Osteoblast (primary cell): ENCODE measurements at regions not wholly inside any gene's neighbourhood (a gene's known extent, or its start where the extent isn't known, plus 50 kb on each side); places are given as distances from the start of the nearest gene placed in this dataset.
A peak's percentile ranks its signal among the peaks of the same experiment; 100 is the strongest.

Experiments
- DNase-seq: peaks from one replicate; pipeline ENCODE4 v3.0.0; 2011; ENCODE audit warnings: low spot score, mixed read lengths; ENCODE audit not compliant: insufficient read length; ENCODE audit errors: missing footprints
- H2AFZ ChIP-seq: 2 replicates; pipeline ENCODE4 v1.6.0; 2011; ENCODE audit warnings: mild to moderate bottlenecking, low read length
- H3K27ac ChIP-seq: 2 replicates; pipeline ENCODE4 v1.5.1; 2011; ENCODE audit warnings: mild to moderate bottlenecking, low read depth, low read length, moderate library complexity
- H3K27me3 ChIP-seq: 2 replicates; pipeline ENCODE4 v1.6.0; 2012; ENCODE audit warnings: mild to moderate bottlenecking, control low read depth, inconsistent platforms, low read length, moderate library complexity; ENCODE audit not compliant: insufficient read depth
- H3K36me3 ChIP-seq: 2 replicates; pipeline ENCODE4 v1.5.1; 2011; ENCODE audit warnings: mild to moderate bottlenecking, low read length, control low read depth, moderate library complexity; ENCODE audit not compliant: insufficient read depth
- H3K4me1 ChIP-seq: 2 replicates; pipeline ENCODE4 v1.5.1; 2011; ENCODE audit warnings: mild to moderate bottlenecking, low read length, control low read depth, moderate library complexity; ENCODE audit not compliant: insufficient read depth
- H3K4me2 ChIP-seq: 2 replicates; pipeline ENCODE4 v1.6.0; 2011; ENCODE audit warnings: mild to moderate bottlenecking, low read length; ENCODE audit not compliant: insufficient read depth
- H3K4me3 ChIP-seq: fragments of 200-600 bp; sonication (generic); 3 replicates; pipeline ENCODE4 v1.5.1; 2012; ENCODE audit warnings: mild to moderate bottlenecking, low read length, inconsistent platforms; ENCODE audit not compliant: insufficient read depth
- H3K79me2 ChIP-seq: 2 replicates; pipeline ENCODE4 v1.6.0; 2012; ENCODE audit warnings: mild to moderate bottlenecking, low read length, control low read depth, inconsistent platforms; ENCODE audit not compliant: insufficient read depth
- H3K9me3 ChIP-seq: 2 replicates; pipeline ENCODE4 v1.5.1; 2011; ENCODE audit warnings: low read depth, low read length, control low read depth
- H4K20me1 ChIP-seq: 2 replicates; pipeline ENCODE4 v1.6.0; 2012; ENCODE audit warnings: mild to moderate bottlenecking, low read length, control low read depth; ENCODE audit not compliant: insufficient read depth
- CTCF ChIP-seq: IDR thresholded peaks from 2 replicates; pipeline ENCODE4 v1.5.1; 2011; ENCODE audit warnings: mild to moderate bottlenecking, low read depth, low read length, moderate library complexity; ENCODE audit errors: extremely low read depth

GRCh38 chr13:109500146-109500773, 286.1 kb downstream of the IRS2 start:
- Histone ChIP-seq H3K79me2 (no peaks in the 10 kb centered on the region), H3K27me3 (no peaks in the 10 kb centered on the region), H3K4me2 (no peak overlapping the region), H3K4me3 (no peak overlapping the region), H3K27ac (no peak overlapping the region), H3K4me1 (peaks cover 1% of the 10 kb centered on the region), H2AFZ (peak overlapping the region; percentile 35), H4K20me1 (no peaks in the 10 kb centered on the region), H3K9me3 (no peaks in the 10 kb centered on the region), H3K36me3 (no peaks in the 10 kb centered on the region)
- no peak for TF ChIP-seq CTCF
- DNase-seq: peak; percentile 46

- DNase-seq: no peak
- no peaks in the 10 kb centered on the region for H3K36me3 ChIP-seq
- H3K27me3 ChIP-seq: no peaks in the 10 kb centered on the region
- no peaks in the 10 kb centered on the region for H4K20me1 ChIP-seq
- H3K4me3 ChIP-seq: no peak overlapping the region
- no peaks in the 10 kb centered on the region for H3K79me2 ChIP-seq
- no peaks in the 10 kb centered on the region for H3K9me3 ChIP-seq
- H2AFZ ChIP-seq: no peak overlapping the region
- TF ChIP-seq CTCF: no peak
- H3K27ac ChIP-seq: no peak overlapping the region
- no peak overlapping the region for H3K4me2 ChIP-seq
- peaks cover 11% of the 10 kb centered on the region for H3K4me1 ChIP-seq
Measured at GRCh38 chr13:109497917-109498316, 288.5 kb downstream of the IRS2 start.

GRCh38 chr13:109496216-109496615, 290.2 kb downstream of the IRS2 start:
- Histone ChIP-seq H3K4me1 (peaks cover 11% of the 10 kb centered on the region), H3K9me3 (no peaks in the 10 kb centered on the region), H2AFZ (peak overlapping the region; percentile 8), H3K79me2 (no peaks in the 10 kb centered on the region), H3K4me2 (no peak overlapping the region), H3K36me3 (no peaks in the 10 kb centered on the region), H3K27ac (no peak overlapping the region), H3K27me3 (no peaks in the 10 kb centered on the region), H3K4me3 (no peak overlapping the region), H4K20me1 (no peaks in the 10 kb centered on the region)
- TF ChIP-seq CTCF: no peak
- DNase-seq: no peak

- Histone ChIP-seq H3K36me3 (no peaks in the 10 kb centered on the region), H3K4me3 (peak overlapping the region; percentile 16), H3K27me3 (no peaks in the 10 kb centered on the region), H3K4me2 (peak overlapping the region; percentile 66), H3K4me1 (peaks cover 11% of the 10 kb centered on the region), H2AFZ (peak overlapping the region; percentile 57), H3K9me3 (no peaks in the 10 kb centered on the region), H3K27ac (peak overlapping the region; percentile 36), H3K79me2 (no peaks in the 10 kb centered on the region), H4K20me1 (no peaks in the 10 kb centered on the region)
- no peak for TF ChIP-seq CTCF
- DNase-seq: peak; percentile 81
Measured at GRCh38 chr13:109494925-109495369, 291.4 kb downstream of the IRS2 start.
